Adipocyte (in vitro differentiated cells): ENCODE measurements at regions not wholly inside any gene's neighbourhood (a gene's known extent, or its start where the extent isn't known, plus 50 kb on each side); places are given as distances from the start of the nearest gene placed in this dataset.

ENCODE experiments used
- DNase-seq: peaks from one replicate; pipeline ENCODE4 v3.0.0-alpha.2; 2015; ENCODE audit warnings: low read depth
- H3K27me3 ChIP-seq: replicated peaks from 2 replicates; pipeline ENCODE4 v1.7.0; 2013; ENCODE audit warnings: mild to moderate bottlenecking, low read length, moderate library complexity; ENCODE audit not compliant: control insufficient read depth, insufficient read depth
- H3K36me3 ChIP-seq: 2 replicates; pipeline ENCODE4 v1.7.0; 2013; ENCODE audit warnings: low read length, mild to moderate bottlenecking, moderate library complexity; ENCODE audit not compliant: control insufficient read depth, insufficient read depth, severe bottlenecking
- H3K4me1 ChIP-seq: 2 replicates; pipeline ENCODE4 v1.7.0; 2013; ENCODE audit warnings: mild to moderate bottlenecking, low read length, moderate library complexity; ENCODE audit not compliant: control insufficient read depth, insufficient read depth
- H3K4me3 ChIP-seq: 2 replicates; pipeline ENCODE4 v1.7.0; 2013; ENCODE audit warnings: mild to moderate bottlenecking, low read length, moderate library complexity
- H3K9ac ChIP-seq: 2 replicates; pipeline ENCODE4 v1.7.0; 2013; ENCODE audit warnings: mild to moderate bottlenecking, low read length, moderate library complexity
- H3K9me3 ChIP-seq: 2 replicates; pipeline ENCODE4 v1.7.0; 2013; ENCODE audit warnings: mild to moderate bottlenecking, low read length, moderate library complexity; ENCODE audit not compliant: control insufficient read depth

DNA sequence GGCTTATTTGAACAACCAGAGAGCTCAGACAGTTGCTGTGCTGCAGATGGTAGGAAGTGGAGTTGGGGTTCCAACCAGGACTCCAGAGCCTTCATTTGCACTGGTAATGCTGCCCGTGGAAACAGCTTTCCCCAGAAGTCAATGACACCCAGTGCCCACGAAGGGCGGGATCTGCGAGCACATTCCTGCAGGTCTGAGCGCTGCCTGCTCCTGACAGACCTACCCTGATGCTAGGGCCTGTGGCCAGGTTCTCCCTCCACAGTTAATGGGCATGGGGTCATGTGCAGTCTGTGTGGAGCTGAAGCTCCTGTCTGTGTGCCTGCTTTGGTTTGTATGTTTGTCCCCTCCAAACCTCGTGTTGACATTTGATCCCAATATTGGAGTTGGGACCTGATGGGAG lies 299.0 kb upstream of the HS6ST1 start:
- no peaks in the 10 kb centered on the region for H3K9me3 ChIP-seq
- H3K36me3 ChIP-seq: no peaks in the 10 kb centered on the region
- H3K4me3 ChIP-seq: no peak overlapping the region
- H3K9ac ChIP-seq: no peak overlapping the region
- no peak for DNase-seq
- peaks cover under 1% of the 10 kb centered on the region for H3K4me1 ChIP-seq
- H3K27me3 ChIP-seq: no peaks in the 10 kb centered on the region

DNA sequence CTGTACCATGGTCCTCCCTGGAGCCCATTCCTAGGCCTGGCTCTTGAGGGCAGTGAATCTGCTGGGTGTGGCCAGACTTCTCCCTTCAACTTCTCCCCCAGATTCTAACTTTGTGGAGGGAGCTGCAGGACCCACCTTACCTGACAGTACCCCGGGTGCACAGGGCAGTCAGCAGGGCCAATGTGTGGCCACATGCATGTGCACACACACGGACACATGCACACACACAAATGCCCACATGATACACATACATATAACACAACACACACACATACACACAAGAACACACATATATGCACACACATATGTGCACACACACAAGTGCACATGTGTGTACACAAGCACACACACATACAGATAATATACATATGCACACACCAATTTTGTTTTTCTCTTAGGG lies 300.0 kb upstream of the HS6ST1 start:
- H3K9ac ChIP-seq: no peak overlapping the region
- DNase-seq: no peak
- no peaks in the 10 kb centered on the region for H3K36me3 ChIP-seq
- H3K4me1 ChIP-seq: peaks cover 10% of the 10 kb centered on the region
- H3K4me3 ChIP-seq: no peak overlapping the region
- no peaks in the 10 kb centered on the region for H3K9me3 ChIP-seq
- H3K27me3 ChIP-seq: no peaks in the 10 kb centered on the region

DNA sequence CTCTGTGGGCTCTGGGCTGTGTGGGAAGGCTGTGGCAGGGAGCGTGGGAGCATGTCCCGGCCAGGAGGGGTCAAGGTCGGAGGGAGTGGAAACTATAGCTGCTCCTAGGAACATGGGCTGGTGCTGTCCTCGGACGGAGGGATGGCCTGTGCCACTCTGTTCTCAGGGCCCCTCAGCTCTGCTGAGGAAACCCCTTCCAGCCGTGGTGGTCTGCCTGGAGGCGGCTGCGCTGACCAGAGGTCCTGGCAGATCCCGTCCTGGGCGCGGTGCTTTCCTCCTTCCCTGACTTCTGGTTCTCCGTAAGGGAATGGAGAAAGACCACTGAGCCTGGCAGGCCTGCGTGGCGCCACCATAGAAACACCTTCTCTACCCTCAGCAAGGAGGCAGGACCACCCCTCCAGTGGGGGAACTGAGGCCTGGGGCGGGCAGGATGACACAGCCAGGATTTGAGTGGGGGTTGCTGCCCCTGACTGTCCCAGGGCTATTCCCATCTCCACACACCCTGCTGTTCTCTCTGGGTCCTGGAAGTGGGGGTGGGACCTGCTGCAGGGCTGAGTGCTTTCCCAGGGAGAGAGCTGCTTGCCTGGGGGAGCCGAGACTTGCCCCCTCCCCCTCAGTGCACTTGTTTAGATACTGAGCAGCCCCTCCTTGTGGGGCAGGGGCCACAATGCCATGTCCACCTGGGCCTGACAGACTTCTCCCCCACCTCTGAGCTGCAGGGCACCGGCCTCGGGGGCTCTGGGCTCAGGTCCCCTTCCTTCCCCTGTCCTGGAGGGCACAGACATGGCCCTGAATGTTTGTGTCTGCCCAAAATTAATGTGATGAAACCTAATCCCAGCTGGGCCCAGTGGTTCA lies 301.0 kb upstream of the HS6ST1 start:
- Histone ChIP-seq H3K4me3 (no peak overlapping the region), H3K9me3 (no peaks in the 10 kb centered on the region), H3K4me1 (peaks cover 20% of the 10 kb centered on the region), H3K9ac (no peak overlapping the region), H3K36me3 (no peaks in the 10 kb centered on the region), H3K27me3 (no peaks in the 10 kb centered on the region)
- DNase-seq: no peak

- H3K4me1 ChIP-seq: peaks cover 21% of the 10 kb centered on the region
- DNase-seq: no peak
- H3K9me3 ChIP-seq: no peaks in the 10 kb centered on the region
Measured at GRCh38 chr2:128621074-128621473, 302.4 kb upstream of the HS6ST1 start.

DNA sequence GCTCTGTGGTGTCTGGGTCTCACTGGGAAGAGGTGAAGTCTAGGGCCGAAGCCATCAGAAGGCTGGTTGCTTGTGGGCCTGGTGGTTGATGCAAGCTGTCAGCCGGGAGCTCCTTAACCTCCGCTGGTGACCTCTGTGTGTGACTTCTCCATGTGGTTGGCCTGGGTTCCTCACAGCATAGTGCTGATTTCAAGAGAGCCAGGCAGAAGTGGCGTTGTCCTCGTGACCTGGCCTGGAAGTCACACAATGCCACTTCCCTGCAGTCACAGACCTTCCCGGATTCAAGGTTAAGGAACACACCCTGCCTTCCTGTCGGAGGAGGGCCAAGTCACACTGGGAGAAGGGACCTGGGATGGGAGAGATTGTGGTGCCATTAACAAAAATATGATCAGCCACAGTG lies 303.7 kb upstream of the HS6ST1 start:
- Histone ChIP-seq H3K27me3 (no peaks in the 10 kb centered on the region), H3K36me3 (no peaks in the 10 kb centered on the region), H3K9ac (no peak overlapping the region), H3K9me3 (no peaks in the 10 kb centered on the region), H3K4me3 (no peak overlapping the region), H3K4me1 (peaks cover 21% of the 10 kb centered on the region)
- DNase-seq: no peak

More at GRCh38 chr2:128621074-128621473, 302.4 kb upstream of the HS6ST1 start:
- Histone ChIP-seq H3K4me3 (no peak overlapping the region), H3K27me3 (no peaks in the 10 kb centered on the region), H3K9ac (no peak overlapping the region), H3K36me3 (no peaks in the 10 kb centered on the region)

- H3K9ac ChIP-seq: peak overlapping the region; percentile 61
- H3K4me1 ChIP-seq: peaks cover 21% of the 10 kb centered on the region
- DNase-seq: peak; percentile 22
- no peaks in the 10 kb centered on the region for H3K27me3 ChIP-seq
- no peak overlapping the region for H3K4me3 ChIP-seq
- H3K36me3 ChIP-seq: no peaks in the 10 kb centered on the region
- H3K9me3 ChIP-seq: no peaks in the 10 kb centered on the region
Measured at GRCh38 chr2:128622955-128623620, 304.4 kb upstream of the HS6ST1 start.

DNA sequence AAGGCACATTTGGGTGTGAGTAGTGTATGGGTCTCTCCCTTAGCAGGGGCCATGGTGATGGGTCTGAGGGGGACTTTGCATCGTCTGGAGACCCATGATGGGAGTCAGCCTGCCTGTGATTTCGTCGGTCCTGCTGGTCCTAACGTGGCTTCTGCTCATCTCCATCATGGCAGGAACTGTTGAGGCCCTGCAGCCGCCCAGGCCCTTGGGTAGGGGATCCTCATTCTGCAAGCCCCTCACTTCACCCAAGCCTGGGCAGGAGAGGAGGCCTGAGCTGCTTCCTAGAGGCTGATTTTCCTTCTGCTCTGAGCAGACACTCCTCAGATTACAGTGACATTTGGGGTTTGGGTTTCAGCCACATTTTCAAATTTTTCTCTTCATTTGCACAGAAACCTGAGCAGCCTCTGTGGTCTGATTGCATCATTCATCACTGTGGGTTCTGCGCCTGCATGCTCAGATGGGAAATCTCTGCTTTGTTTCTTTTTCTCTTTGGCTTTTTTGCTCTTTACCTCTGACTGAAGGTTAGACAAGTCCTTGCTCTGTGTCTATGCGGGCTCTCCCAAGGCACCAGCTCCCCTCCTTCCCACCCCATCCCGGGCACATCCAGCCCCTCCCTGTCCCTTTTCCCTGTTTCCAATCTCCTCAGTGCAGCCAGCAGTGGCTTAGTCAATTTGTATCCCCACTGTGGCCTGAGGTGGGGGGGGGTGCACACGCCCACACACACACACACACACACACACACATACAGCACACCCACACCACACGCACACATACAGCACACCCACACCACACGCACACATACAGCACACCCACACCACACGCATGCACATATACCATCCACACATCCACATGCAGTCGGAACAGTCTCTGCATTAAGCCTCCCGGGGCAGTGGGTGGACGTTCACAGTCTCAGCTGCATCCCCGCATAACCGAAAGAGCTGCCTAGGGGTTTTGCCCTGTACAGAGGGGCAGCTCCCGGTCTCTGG lies 305.4 kb upstream of the HS6ST1 start:
- Histone ChIP-seq H3K4me3 (peak overlapping the region; percentile 20), H3K4me1 (peaks cover 21% of the 10 kb centered on the region), H3K9me3 (no peaks in the 10 kb centered on the region), H3K27me3 (no peaks in the 10 kb centered on the region), H3K9ac (peak overlapping the region; percentile 61), H3K36me3 (no peaks in the 10 kb centered on the region)
- peak; percentile 95 for DNase-seq

- no peak overlapping the region for H3K4me3 ChIP-seq
- no peak overlapping the region for H3K9ac ChIP-seq
- DNase-seq: no peak
Measured at GRCh38 chr2:128624956-128625355, 306.3 kb upstream of the HS6ST1 start.

DNA sequence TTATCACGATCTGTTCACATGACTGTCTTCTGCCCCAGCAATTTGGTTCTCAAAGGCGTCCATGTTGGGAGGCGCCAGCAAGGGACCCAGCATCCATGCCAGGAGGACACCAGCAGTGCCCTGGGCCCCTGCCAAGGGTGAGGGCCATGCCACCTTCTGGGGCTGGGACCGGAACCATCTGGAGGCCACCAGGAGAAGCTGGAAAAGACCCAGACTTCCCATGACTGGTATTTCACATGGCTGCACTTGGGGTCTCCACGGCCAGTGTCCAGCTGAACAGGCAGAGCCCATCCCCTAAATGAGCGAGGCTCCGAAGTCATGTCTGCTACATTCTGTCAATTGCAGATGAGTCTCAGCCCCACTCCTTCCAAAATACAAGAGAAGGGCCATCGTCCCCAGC lies 306.8 kb upstream of the HS6ST1 start:
- Histone ChIP-seq H3K9me3 (no peaks in the 10 kb centered on the region), H3K4me1 (peaks cover 21% of the 10 kb centered on the region), H3K9ac (no peak overlapping the region)

More at GRCh38 chr2:128624956-128625355, 306.3 kb upstream of the HS6ST1 start:
- no peaks in the 10 kb centered on the region for H3K36me3 ChIP-seq
- no peaks in the 10 kb centered on the region for H3K9me3 ChIP-seq
- peaks cover 4% of the 10 kb centered on the region for H3K27me3 ChIP-seq
- H3K4me1 ChIP-seq: peaks cover 21% of the 10 kb centered on the region

GRCh38 chr2:128625963-128626759 lies 307.5 kb upstream of the HS6ST1 start:
- Histone ChIP-seq H3K4me3 (no peak overlapping the region), H3K9me3 (no peaks in the 10 kb centered on the region), H3K27me3 (peaks cover 4% of the 10 kb centered on the region), H3K9ac (no peak overlapping the region), H3K4me1 (peaks cover 21% of the 10 kb centered on the region), H3K36me3 (no peaks in the 10 kb centered on the region)
- DNase-seq: no peak

More for the DNA sequence above, 306.8 kb upstream of the HS6ST1 start:
- no peak overlapping the region for H3K4me3 ChIP-seq
- H3K27me3 ChIP-seq: peaks cover 4% of the 10 kb centered on the region
- DNase-seq: no peak
- H3K36me3 ChIP-seq: no peaks in the 10 kb centered on the region
